SU-DHL-6 (cell line): ENCODE measurements at regions not wholly inside any gene's neighbourhood (a gene's known extent, or its start where the extent isn't known, plus 50 kb on each side); places are given as distances from the start of the nearest gene placed in this dataset.

Experiments used
- H2AFZ ChIP-seq: fragments of 200-600 bp; sonication (generic); 2 replicates; pipeline ENCODE4 v1.6.1; 2014; ENCODE audit warnings: low read depth, mild to moderate bottlenecking, moderate library complexity, mixed read lengths, antibody characterized with exemption, low read length; ENCODE audit not compliant: severe bottlenecking
- H3F3A ChIP-seq: fragments of 200-600 bp; shearing (Covaris generic); 2 replicates; pipeline ENCODE4 v1.6.0; 2016; ENCODE audit warnings: antibody characterized with exemption, mild to moderate bottlenecking; ENCODE audit not compliant: insufficient read depth
- H3K27ac ChIP-seq: fragments of 200-600 bp; sonication (generic); 2 replicates; pipeline ENCODE4 v1.5.1; 2016; ENCODE audit warnings: low read depth, mild to moderate bottlenecking, low read length, moderate library complexity, mixed read lengths
- H3K27me3 ChIP-seq: fragments of 200-600 bp; sonication (generic), shearing (Covaris generic); 2 replicates; pipeline ENCODE4 v1.6.0; 2014; ENCODE audit warnings: mild to moderate bottlenecking, low read length
- H3K36me3 ChIP-seq: fragments of 200-600 bp; sonication (generic); 2 replicates; pipeline ENCODE4 v1.6.1; 2014; ENCODE audit warnings: mild to moderate bottlenecking, low read length, mixed read lengths
- H3K4me2 ChIP-seq: fragments of 300-600, 200-600 bp; shearing (Covaris generic), sonication (generic); 2 replicates; pipeline ENCODE4 v1.6.0; 2014; ENCODE audit warnings: low read length, low read depth, mild to moderate bottlenecking; ENCODE audit not compliant: poor library complexity, severe bottlenecking
- H3K4me3 ChIP-seq: fragments of 200-600 bp; sonication (generic); 2 replicates; pipeline ENCODE4 v1.5.1; 2014; ENCODE audit warnings: antibody characterized with exemption, low read length, mild to moderate bottlenecking, mixed read lengths; ENCODE audit not compliant: insufficient read depth, poor library complexity, severe bottlenecking
- H3K79me2 ChIP-seq: fragments of 200-600 bp; sonication (generic); 2 replicates; pipeline ENCODE4 v1.6.1; 2014; ENCODE audit warnings: mild to moderate bottlenecking, low read length, moderate library complexity; ENCODE audit not compliant: insufficient read depth
- H3K9ac ChIP-seq: fragments of 200-600 bp; sonication (generic); 2 replicates; pipeline ENCODE4 v1.7.0; 2014; ENCODE audit warnings: mild to moderate bottlenecking, low read length
- H3K9me2 ChIP-seq: fragments of 200-600 bp; sonication (generic); replicated peaks from 2 replicates; pipeline ENCODE4 v1.6.1; 2014; ENCODE audit warnings: low read length; ENCODE audit not compliant: insufficient read depth
- H3K9me3 ChIP-seq: fragments of 200-600 bp; sonication (generic); 2 replicates; pipeline ENCODE4 v1.6.1; 2014; ENCODE audit warnings: low read length, mixed read lengths; ENCODE audit not compliant: insufficient read depth
- H4K20me1 ChIP-seq: fragments of 200-600 bp; sonication (generic); 2 replicates; pipeline ENCODE4 v1.6.1; 2014; ENCODE audit warnings: low read depth, mild to moderate bottlenecking, antibody characterized with exemption, low read length, moderate library complexity, mixed read lengths
- EZH2phosphoT487 ChIP-seq: fragments of 200-600 bp; sonication (generic), shearing (Covaris generic); conservative IDR thresholded peaks from 2 replicates; pipeline ENCODE4 v1.6.1; 2018; ENCODE audit warnings: mild to moderate bottlenecking, antibody characterized with exemption, low read length, moderate library complexity, mixed read lengths
- TF ChIP-seq, protein P1 (sequence below): fragments of 200-600 bp; sonication (generic); IDR thresholded peaks from one replicate; pipeline ENCODE4 v1.5.1; 2017; ENCODE audit warnings: antibody characterized with exemption, mild to moderate bottlenecking, low read length, moderate library complexity; ENCODE audit not compliant: insufficient read depth, poor library complexity, severe bottlenecking

DNA sequence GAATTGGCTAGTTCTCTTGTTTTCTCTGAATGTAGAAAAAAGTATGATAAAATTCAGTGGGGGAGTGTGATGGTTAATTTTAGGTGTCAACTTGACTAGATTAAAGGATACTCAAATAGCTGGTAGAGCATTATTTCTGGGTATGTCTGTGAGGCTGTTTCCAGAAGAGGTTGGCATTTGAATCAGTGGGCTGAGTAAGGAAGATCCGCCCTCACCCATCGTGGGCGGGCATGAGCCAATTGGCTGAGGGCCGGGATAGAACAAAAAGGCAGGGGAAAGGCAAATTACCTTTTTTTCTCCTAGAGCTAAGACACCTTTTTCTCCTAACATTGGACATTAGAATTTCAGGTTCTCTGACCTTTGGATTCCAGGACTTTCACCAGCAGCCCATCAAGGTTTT lies 667.6 kb upstream of the SLC8A1 start:
- Histone ChIP-seq H3F3A (no peaks in the 10 kb centered on the region), H4K20me1 (no peaks in the 10 kb centered on the region), H2AFZ (no peak overlapping the region), H3K27me3 (no peaks in the 10 kb centered on the region), H3K36me3 (no peaks in the 10 kb centered on the region), H3K79me2 (no peaks in the 10 kb centered on the region), H3K9me2 (no peaks in the 10 kb centered on the region), H3K4me2 (no peak overlapping the region), H3K9ac (no peak overlapping the region), H3K9me3 (no peaks in the 10 kb centered on the region), H3K4me3 (no peak overlapping the region), H3K27ac (no peak overlapping the region)
- no peak for TF ChIP-seq EZH2phosphoT487
- TF ChIP-seq, protein P1, sequence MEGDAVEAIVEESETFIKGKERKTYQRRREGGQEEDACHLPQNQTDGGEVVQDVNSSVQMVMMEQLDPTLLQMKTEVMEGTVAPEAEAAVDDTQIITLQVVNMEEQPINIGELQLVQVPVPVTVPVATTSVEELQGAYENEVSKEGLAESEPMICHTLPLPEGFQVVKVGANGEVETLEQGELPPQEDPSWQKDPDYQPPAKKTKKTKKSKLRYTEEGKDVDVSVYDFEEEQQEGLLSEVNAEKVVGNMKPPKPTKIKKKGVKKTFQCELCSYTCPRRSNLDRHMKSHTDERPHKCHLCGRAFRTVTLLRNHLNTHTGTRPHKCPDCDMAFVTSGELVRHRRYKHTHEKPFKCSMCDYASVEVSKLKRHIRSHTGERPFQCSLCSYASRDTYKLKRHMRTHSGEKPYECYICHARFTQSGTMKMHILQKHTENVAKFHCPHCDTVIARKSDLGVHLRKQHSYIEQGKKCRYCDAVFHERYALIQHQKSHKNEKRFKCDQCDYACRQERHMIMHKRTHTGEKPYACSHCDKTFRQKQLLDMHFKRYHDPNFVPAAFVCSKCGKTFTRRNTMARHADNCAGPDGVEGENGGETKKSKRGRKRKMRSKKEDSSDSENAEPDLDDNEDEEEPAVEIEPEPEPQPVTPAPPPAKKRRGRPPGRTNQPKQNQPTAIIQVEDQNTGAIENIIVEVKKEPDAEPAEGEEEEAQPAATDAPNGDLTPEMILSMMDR: no peak

DNA sequence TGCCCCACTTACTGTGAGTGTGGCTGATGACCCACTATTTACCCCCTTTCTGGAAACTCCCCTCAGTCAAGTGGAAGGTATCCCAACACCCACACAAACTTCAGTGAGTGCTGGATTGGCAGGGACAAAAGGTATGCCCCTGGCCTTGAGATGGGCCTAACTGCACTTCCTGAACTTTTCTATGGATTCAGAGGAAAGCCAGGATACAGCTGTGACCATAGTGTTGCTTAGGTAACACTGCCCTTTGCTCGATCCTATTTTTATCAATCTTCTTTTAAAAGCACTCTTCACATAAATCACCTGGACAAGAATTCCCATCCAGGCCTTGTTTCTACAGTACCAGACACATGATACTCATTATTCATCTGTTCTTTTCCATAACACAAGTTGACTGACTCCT lies 671.5 kb upstream of the SLC8A1 start:
- Histone ChIP-seq H3K36me3 (no peaks in the 10 kb centered on the region), H3K4me3 (no peak overlapping the region), H3K79me2 (no peaks in the 10 kb centered on the region), H3K4me2 (no peak overlapping the region), H3K27ac (no peak overlapping the region), H3K27me3 (no peaks in the 10 kb centered on the region), H3K9me2 (no peaks in the 10 kb centered on the region), H3K9ac (no peak overlapping the region), H2AFZ (no peak overlapping the region), H4K20me1 (no peaks in the 10 kb centered on the region), H3K9me3 (no peaks in the 10 kb centered on the region), H3F3A (no peaks in the 10 kb centered on the region)
- TF ChIP-seq EZH2phosphoT487: no peak

DNA sequence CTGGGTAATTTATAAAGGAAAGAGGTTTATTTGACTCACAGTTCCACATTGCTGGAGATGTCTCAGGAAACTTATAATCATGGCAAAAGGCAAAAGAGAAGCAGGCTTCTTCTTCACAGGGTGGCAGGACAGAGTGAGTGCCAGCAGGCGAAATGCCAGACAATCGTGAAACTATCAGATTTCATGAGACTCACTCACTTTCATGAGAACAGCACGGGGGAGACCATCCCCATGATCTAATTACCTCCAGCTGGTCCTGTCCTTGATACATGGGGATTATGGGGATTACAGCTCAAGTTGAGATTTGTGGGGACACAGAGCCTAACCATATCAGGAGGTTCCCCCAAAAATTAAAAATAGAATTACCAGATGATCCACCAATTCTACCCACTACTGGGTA lies 675.5 kb upstream of the SLC8A1 start:
- Histone ChIP-seq H4K20me1 (no peaks in the 10 kb centered on the region), H3K4me2 (no peak overlapping the region), H2AFZ (no peak overlapping the region), H3K79me2 (no peaks in the 10 kb centered on the region), H3K27me3 (no peaks in the 10 kb centered on the region), H3K27ac (no peak overlapping the region), H3K4me3 (no peak overlapping the region), H3F3A (no peaks in the 10 kb centered on the region), H3K9me2 (no peaks in the 10 kb centered on the region), H3K9me3 (no peaks in the 10 kb centered on the region), H3K36me3 (no peaks in the 10 kb centered on the region), H3K9ac (no peak overlapping the region)
- no peak for TF ChIP-seq EZH2phosphoT487
- TF ChIP-seq, protein P1: no peak

DNA sequence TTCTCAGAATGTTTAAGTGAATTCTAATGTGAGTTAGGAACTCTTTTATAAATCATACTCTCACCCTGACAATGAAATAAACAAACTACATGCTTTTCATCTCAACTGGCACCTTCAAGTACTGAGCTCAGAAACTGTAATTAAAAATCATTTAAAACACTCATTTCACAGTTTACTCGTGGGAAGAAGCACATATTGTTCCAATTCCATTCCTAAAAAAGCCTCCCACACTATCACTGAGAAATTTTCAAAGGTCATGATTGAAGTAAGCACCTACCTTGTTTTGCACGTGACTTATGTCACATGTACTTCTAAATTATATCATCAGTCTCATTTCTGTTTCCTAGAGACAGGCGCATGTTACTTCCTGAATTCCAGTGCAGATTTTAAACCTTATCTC lies 678.1 kb upstream of the SLC8A1 start:
- Histone ChIP-seq H3F3A (no peaks in the 10 kb centered on the region), H2AFZ (no peak overlapping the region), H3K9ac (no peak overlapping the region), H3K36me3 (no peaks in the 10 kb centered on the region), H3K27me3 (no peaks in the 10 kb centered on the region), H3K9me3 (no peaks in the 10 kb centered on the region), H3K79me2 (no peaks in the 10 kb centered on the region), H3K4me2 (no peak overlapping the region), H3K9me2 (no peaks in the 10 kb centered on the region), H4K20me1 (no peaks in the 10 kb centered on the region), H3K4me3 (no peak overlapping the region), H3K27ac (no peak overlapping the region)
- no peak for TF ChIP-seq EZH2phosphoT487
- TF ChIP-seq, protein P1: no peak
